ENCODE measurements at regions not wholly inside any gene's neighbourhood (a gene's known extent, or its start where the extent isn't known, plus 50 kb on each side); places are given as distances from the start of the nearest gene placed in this dataset.

GRCh38 chr18:27501671-27502070, 316.6 kb upstream of the CHST9 start:
- no peak overlapping the region for H3K27ac ChIP-seq
- H3K27me3 ChIP-seq (replicated peaks in 1 of 7) = no peaks in the 10 kb centered on the region
- no peaks in the 10 kb centered on the region for H3K4me1 ChIP-seq
- no peak overlapping the region for H3K4me3 ChIP-seq
- WGBS, 5 donors = 79 to 89% (median 86%) methylated on average over 4 of the region's 4 CpGs
- no peak for TF ChIP-seq POLR2A (IDR thresholded peaks at IDR 0.05)
- no peak for TF ChIP-seq POLR2AphosphoS5 (IDR thresholded peaks at IDR 0.05)
- no peak for TF ChIP-seq CTCF (IDR thresholded peaks at IDR 0.05 in 8 of 11, conservative IDR thresholded peaks at IDR 0.05 in 3 of 11)
- H3K36me3 ChIP-seq = no peaks in the 10 kb centered on the region
- H3K9me3 ChIP-seq = peaks cover 0 to 36% (median 13%) of the 10 kb centered on the region in 8 donors
- DNase-seq = no peak
- intact Hi-C loops (cut with DNase I; ENCODE audit: low total_unique reads) = no loop called here

DNA sequence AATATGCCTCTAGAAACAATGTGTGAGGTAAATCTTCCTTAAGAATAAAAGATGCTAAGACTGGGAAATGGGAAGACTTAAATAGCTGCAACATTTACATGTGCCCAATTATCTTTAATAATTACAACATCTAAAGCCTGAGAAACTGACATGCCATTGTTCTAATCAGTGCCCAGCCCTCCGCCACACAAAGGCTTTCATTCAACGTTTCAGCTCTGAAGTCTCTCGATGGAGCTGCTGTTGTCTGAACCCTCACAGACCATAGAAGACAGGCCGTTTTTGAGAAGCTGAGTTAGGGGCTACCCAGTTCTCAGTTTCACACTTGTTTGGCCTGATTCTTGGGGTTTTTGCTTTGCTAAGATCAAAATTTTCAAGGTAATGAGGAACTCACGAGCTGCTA, 315.4 kb upstream of the CHST9 start:
- DNase-seq = no peak
- no peaks in the 10 kb centered on the region for H3K27me3 ChIP-seq (replicated peaks in 1 of 7)
- intact Hi-C loops (cut with DNase I; ENCODE audit: low total_unique reads) = no loop called here
- H3K4me1 ChIP-seq = no peaks in the 10 kb centered on the region
- no peak overlapping the region for H3K4me3 ChIP-seq
- WGBS, 5 donors = 74 to 83% (median 78%) methylated on average over 5 of the region's 5 CpGs
- no peak overlapping the region for H3K27ac ChIP-seq
- no peaks in the 10 kb centered on the region for H3K36me3 ChIP-seq
- TF ChIP-seq CTCF (IDR thresholded peaks at IDR 0.05 in 8 of 11, conservative IDR thresholded peaks at IDR 0.05 in 3 of 11) (no peak), POLR2AphosphoS5 (IDR thresholded peaks at IDR 0.05) (no peak), POLR2A (IDR thresholded peaks at IDR 0.05) (no peak)
- H3K9me3 ChIP-seq = peaks cover 0 to 35% (median 12%) of the 10 kb centered on the region in 8 donors

DNA sequence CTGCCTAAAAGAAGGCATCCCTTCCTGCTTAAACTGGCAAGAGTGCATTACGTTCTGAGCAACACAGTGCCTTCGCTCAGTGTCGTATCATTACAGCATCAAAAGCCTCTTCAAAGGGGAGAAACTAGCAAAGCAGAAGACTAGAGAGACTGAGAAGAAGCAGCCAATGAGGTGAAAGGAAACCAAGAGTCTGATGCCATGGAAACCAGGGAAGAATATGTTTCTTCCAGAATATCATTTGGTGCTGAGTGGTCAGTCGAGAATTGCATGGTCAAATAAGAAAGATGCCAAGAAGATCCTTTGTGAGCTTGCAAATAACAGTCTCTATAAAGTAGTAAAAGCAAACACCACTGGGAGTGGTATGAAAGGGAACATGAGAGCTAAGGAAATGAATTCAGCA, 312.1 kb upstream of the CHST9 start:
- Histone ChIP-seq H3K9me3 (peaks cover 0 to 2% (median 0%) of the 10 kb centered on the region in 8 donors), H3K36me3 (no peaks in the 10 kb centered on the region), H3K4me1 (no peaks in the 10 kb centered on the region), H3K27me3 (replicated peaks in 1 of 7) (no peaks in the 10 kb centered on the region), H3K27ac (no peak overlapping the region), H3K4me3 (no peak overlapping the region)
- no peak for TF ChIP-seq POLR2A (IDR thresholded peaks at IDR 0.05)
- TF ChIP-seq CTCF (IDR thresholded peaks at IDR 0.05 in 8 of 11, conservative IDR thresholded peaks at IDR 0.05 in 3 of 11) = no peak
- TF ChIP-seq POLR2AphosphoS5 (IDR thresholded peaks at IDR 0.05) = no peak
- no peak for DNase-seq
- intact Hi-C loops (cut with DNase I; ENCODE audit: low total_unique reads) = no loop called here
- 80 to 90% (median 84%) methylated on average over 4 of the region's 4 CpGs for WGBS, 5 donors

- Histone ChIP-seq H3K9me3 (peaks cover 0 to 4% (median 0%) of the 10 kb centered on the region in 8 donors), H3K36me3 (no peaks in the 10 kb centered on the region), H3K4me1 (no peaks in the 10 kb centered on the region), H3K27ac (no peak overlapping the region), H3K27me3 (replicated peaks in 1 of 7) (no peaks in the 10 kb centered on the region), H3K4me3 (no peak overlapping the region)
- TF ChIP-seq POLR2A (IDR thresholded peaks at IDR 0.05) = no peak
- TF ChIP-seq CTCF (IDR thresholded peaks at IDR 0.05 in 8 of 11, conservative IDR thresholded peaks at IDR 0.05 in 3 of 11) = no peak
- TF ChIP-seq POLR2AphosphoS5 (IDR thresholded peaks at IDR 0.05) = no peak
- DNase-seq = no peak
- WGBS, 5 donors = 75 to 88% (median 78%) methylated on average over 4 of the region's 4 CpGs
- intact Hi-C loops (cut with DNase I; ENCODE audit: low total_unique reads) = no loop called here
These were observed 308.1 kb upstream of the CHST9 start for GRCh38 chr18:27493182-27493581.

All from spleen (tissue), 11 donors.